ENCODE measurements at regions not wholly inside any gene's neighbourhood (a gene's known extent, or its start where the extent isn't known, plus 50 kb on each side); places are given as distances from the start of the nearest gene placed in this dataset.

GRCh38 chr10:58955615-58956014, 220.8 kb upstream of the PHYHIPL start:
- H3K36me3 ChIP-seq = no peaks in the 10 kb centered on the region
- no peak overlapping the region for H3K27ac ChIP-seq
- H3K27me3 ChIP-seq = no peaks in the 10 kb centered on the region
- no peak for DNase-seq (ENCODE audit: extremely low spot score in 2 of 2)
- TF ChIP-seq POLR2AphosphoS5 (IDR thresholded peaks at IDR 0.05; ENCODE audit: insufficient read depth in 1 of 2, low read depth in 1 of 2) (no peak), POLR2A (IDR thresholded peaks at IDR 0.05) (no peak), CTCF (IDR thresholded peaks at IDR 0.05) (no peak)
- intact Hi-C loops (cut with DNase I) = no loop called here
- no peak overlapping the region for H3K4me3 ChIP-seq
- H3K4me1 ChIP-seq = no peaks in the 10 kb centered on the region
- H3K9me3 ChIP-seq = no peaks in the 10 kb centered on the region

GRCh38 chr10:58956926-58957325, 219.5 kb upstream of the PHYHIPL start:
- intact Hi-C loops (cut with DNase I) = no loop called here

GRCh38 chr10:58957517-58957916, 218.9 kb upstream of the PHYHIPL start:
- intact Hi-C loops (cut with DNase I) = no loop called here
- H3K27ac ChIP-seq = no peak overlapping the region

More at GRCh38 chr10:58956926-58957325, 219.5 kb upstream of the PHYHIPL start:
- Histone ChIP-seq H3K36me3 (no peaks in the 10 kb centered on the region), H3K27ac (no peak overlapping the region), H3K4me1 (no peaks in the 10 kb centered on the region), H3K9me3 (no peaks in the 10 kb centered on the region), H3K4me3 (no peak overlapping the region), H3K27me3 (no peaks in the 10 kb centered on the region)
- TF ChIP-seq POLR2A (IDR thresholded peaks at IDR 0.05) (no peak), CTCF (IDR thresholded peaks at IDR 0.05) (no peak), POLR2AphosphoS5 (IDR thresholded peaks at IDR 0.05; ENCODE audit: insufficient read depth in 1 of 2, low read depth in 1 of 2) (no peak)
- no peak for DNase-seq (ENCODE audit: extremely low spot score in 2 of 2)

GRCh38 chr10:58963101-58963534, 213.3 kb upstream of the PHYHIPL start:
- Histone ChIP-seq H3K4me3 (no peak overlapping the region), H3K27ac (no peak overlapping the region), H3K27me3 (no peaks in the 10 kb centered on the region), H3K4me1 (no peaks in the 10 kb centered on the region), H3K9me3 (no peaks in the 10 kb centered on the region), H3K36me3 (no peaks in the 10 kb centered on the region)
- intact Hi-C loops (cut with DNase I) = no loop called here
- no peak for DNase-seq (ENCODE audit: extremely low spot score in 2 of 2)
- TF ChIP-seq POLR2A (IDR thresholded peaks at IDR 0.05) (no peak), POLR2AphosphoS5 (IDR thresholded peaks at IDR 0.05; ENCODE audit: insufficient read depth in 1 of 2, low read depth in 1 of 2) (no peak), CTCF (IDR thresholded peaks at IDR 0.05) (no peak)

More at GRCh38 chr10:58957517-58957916, 218.9 kb upstream of the PHYHIPL start:
- H3K9me3 ChIP-seq = no peaks in the 10 kb centered on the region
- no peaks in the 10 kb centered on the region for H3K27me3 ChIP-seq
- no peaks in the 10 kb centered on the region for H3K4me1 ChIP-seq
- H3K4me3 ChIP-seq = no peak overlapping the region
- no peak for DNase-seq (ENCODE audit: extremely low spot score in 2 of 2)
- TF ChIP-seq POLR2AphosphoS5 (IDR thresholded peaks at IDR 0.05; ENCODE audit: insufficient read depth in 1 of 2, low read depth in 1 of 2) (no peak), POLR2A (IDR thresholded peaks at IDR 0.05) (no peak), CTCF (IDR thresholded peaks at IDR 0.05) (no peak)
- H3K36me3 ChIP-seq = no peaks in the 10 kb centered on the region

- Histone ChIP-seq H3K36me3 (no peaks in the 10 kb centered on the region), H3K27me3 (no peaks in the 10 kb centered on the region), H3K4me1 (no peaks in the 10 kb centered on the region), H3K27ac (no peak overlapping the region), H3K9me3 (no peaks in the 10 kb centered on the region), H3K4me3 (no peak overlapping the region)
- DNase-seq (ENCODE audit: extremely low spot score in 2 of 2) = no peak
- intact Hi-C loops (cut with DNase I) = no loop called here
- TF ChIP-seq POLR2A (IDR thresholded peaks at IDR 0.05) = no peak
- TF ChIP-seq CTCF (IDR thresholded peaks at IDR 0.05) = no peak
- TF ChIP-seq POLR2AphosphoS5 (IDR thresholded peaks at IDR 0.05; ENCODE audit: insufficient read depth in 1 of 2, low read depth in 1 of 2) = no peak
Observed at GRCh38 chr10:58963723-58964124, 212.7 kb upstream of the PHYHIPL start.
